GM23338 (cell line): ENCODE measurements at regions not wholly inside any gene's neighbourhood (a gene's known extent, or its start where the extent isn't known, plus 50 kb on each side); places are given as distances from the start of the nearest gene placed in this dataset.

ENCODE experiments used
- ATAC-seq: fragments of 200-7000 bp; cut with Tn5 transposase; 3 replicates; pipeline ENCODE4 v1.9.1; 2020
- DNase-seq: peaks from one replicate; pipeline ENCODE4 v3.0.0-alpha.2; 2015; ENCODE audit warnings: low spot score
- H2AFZ ChIP-seq: fragments of 200-600 bp; sonication (generic); 2 replicates; pipeline ENCODE4 v1.8.0; 2016; ENCODE audit warnings: antibody characterized with exemption, mild to moderate bottlenecking, moderate library complexity
- H3F3A ChIP-seq: fragments of 200-600 bp; sonication (generic); replicated peaks from 2 replicates; pipeline ENCODE4 v1.8.0; 2017; ENCODE audit warnings: antibody characterized with exemption, mixed run types, low read depth
- H3K27ac ChIP-seq: fragments of 200-600 bp; sonication (generic); 2 replicates; pipeline ENCODE4 v1.6.1; 2016; ENCODE audit warnings: low read depth
- H3K27me3 ChIP-seq: fragments of 200-600 bp; sonication (generic); 2 replicates; pipeline ENCODE4 v1.8.0; 2016; ENCODE audit warnings: mild to moderate bottlenecking, mixed run types, moderate library complexity; ENCODE audit not compliant: insufficient read depth
- H3K36me3 ChIP-seq: fragments of 200-600 bp; sonication (generic); 2 replicates; pipeline ENCODE4 v1.8.0; 2016; ENCODE audit warnings: mild to moderate bottlenecking; ENCODE audit not compliant: insufficient read depth
- H3K4me1 ChIP-seq: fragments of 200-600 bp; sonication (generic); 2 replicates; pipeline ENCODE4 v1.8.0; 2016; ENCODE audit warnings: mild to moderate bottlenecking, moderate library complexity; ENCODE audit not compliant: insufficient read depth
- H3K4me2 ChIP-seq: fragments of 200-600 bp; sonication (generic); 2 replicates; pipeline ENCODE4 v1.7.1; 2017; ENCODE audit warnings: mixed run types
- H3K4me3 ChIP-seq: fragments of 200-600 bp; sonication (generic); 2 replicates; pipeline ENCODE4 v1.6.1; 2016; ENCODE audit warnings: mixed run types
- H3K79me2 ChIP-seq: fragments of 200-600 bp; sonication (generic); replicated peaks from 2 replicates; pipeline ENCODE4 v1.8.0; 2017; ENCODE audit warnings: mild to moderate bottlenecking; ENCODE audit not compliant: insufficient read depth
- H3K9me2 ChIP-seq: fragments of 200-600 bp; sonication (generic); 2 replicates; pipeline ENCODE4 v1.8.0; 2017; ENCODE audit not compliant: insufficient read depth
- H4K20me1 ChIP-seq: fragments of 200-600 bp; sonication (generic); replicated peaks from 2 replicates; pipeline ENCODE4 v1.8.0; 2017; ENCODE audit warnings: mild to moderate bottlenecking; ENCODE audit not compliant: insufficient read depth
- H3K27ac Mint-ChIP-seq: 2 replicates; pipeline ENCODE4 v1.8.0; 2020; ENCODE audit warnings: inconsistent platforms, mild to moderate bottlenecking, moderate library complexity, mixed read lengths
- H3K27me3 Mint-ChIP-seq: 3 replicates; pipeline ENCODE4 v1.8.0; 2022; ENCODE audit warnings: low read depth, mild to moderate bottlenecking, moderate library complexity, mixed read lengths, inconsistent platforms; ENCODE audit not compliant: insufficient read depth, poor library complexity
- H3K36me3 Mint-ChIP-seq: 3 replicates; pipeline ENCODE4 v1.8.0; 2021; ENCODE audit warnings: low read depth, mild to moderate bottlenecking, inconsistent platforms, moderate library complexity, mixed read lengths
- H3K4me1 Mint-ChIP-seq: 3 replicates; pipeline ENCODE4 v1.8.0; 2020; ENCODE audit warnings: mild to moderate bottlenecking, inconsistent platforms, mixed read lengths
- H3K4me3 Mint-ChIP-seq: 3 replicates; pipeline ENCODE4 v1.8.0; 2021; ENCODE audit warnings: moderate library complexity, mild to moderate bottlenecking, inconsistent platforms, mixed read lengths
- H3K9me3 Mint-ChIP-seq: 3 replicates; pipeline ENCODE4 v1.8.0; 2020; ENCODE audit warnings: moderate library complexity, mild to moderate bottlenecking, inconsistent platforms, mixed read lengths
- EZH2 ChIP-seq: fragments of 200-600 bp; sonication (generic); IDR thresholded peaks from one replicate; pipeline ENCODE4 v1.8.0; 2017; ENCODE audit warnings: antibody characterized with exemption, mild to moderate bottlenecking, low read depth; ENCODE audit not compliant: unreplicated experiment
- EZH2phosphoT487 ChIP-seq: fragments of 200-600 bp; sonication (generic); IDR thresholded peaks from one replicate; pipeline ENCODE4 v1.8.1; 2018; ENCODE audit warnings: antibody characterized with exemption; ENCODE audit not compliant: unreplicated experiment
- JUNB ChIP-seq: IDR thresholded peaks from one replicate; pipeline ENCODE4 v1.6.1; 2016; ENCODE audit warnings: antibody characterized with exemption; ENCODE audit not compliant: unreplicated experiment
- NANOG ChIP-seq: IDR thresholded peaks from 2 replicates; pipeline ENCODE4 v1.6.1; 2016; ENCODE audit warnings: antibody characterized with exemption, borderline replicate concordance
- STAT1 ChIP-seq: IDR thresholded peaks from one replicate; pipeline ENCODE4 v1.6.1; 2016; ENCODE audit warnings: antibody characterized with exemption; ENCODE audit not compliant: unreplicated experiment
- ZNF114 ChIP-seq: fragments of 250-450 bp; sonication (Bioruptor Pico); IDR thresholded peaks from 2 replicates; pipeline ENCODE4 v1.5.0; 2020; ENCODE audit warnings: mild to moderate bottlenecking, moderate library complexity
- ZNF331 ChIP-seq: fragments of 250-450 bp; sonication (Bioruptor Pico); IDR thresholded peaks from 2 replicates; pipeline ENCODE4 v1.5.0; 2020; ENCODE audit warnings: low read depth, mild to moderate bottlenecking, moderate library complexity
- TF ChIP-seq, protein P1 (sequence below): IDR thresholded peaks from one replicate; pipeline ENCODE4 v1.6.1; 2018; ENCODE audit warnings: antibody characterized with exemption; ENCODE audit not compliant: unreplicated experiment
- TF ChIP-seq, protein P2 (sequence below), 2 experiments: fragments of 200-600 bp in 1 of 2; sonication (generic) in 1 of 2; conservative IDR thresholded peaks; 2 replicates each; pipeline versions ENCODE4 v1.5.1 to v1.6.1; 2016 to 2017; ENCODE audit warnings: antibody characterized with exemption in 2 of 2, low read depth in 2 of 2, mild to moderate bottlenecking in 2 of 2, moderate library complexity in 1 of 2
- TF ChIP-seq, protein P3 (sequence below): fragments of 250-450 bp; sonication (Bioruptor Pico); IDR thresholded peaks from 2 replicates; pipeline ENCODE4 v1.5.0; 2020; ENCODE audit warnings: mild to moderate bottlenecking, moderate library complexity

DNA sequence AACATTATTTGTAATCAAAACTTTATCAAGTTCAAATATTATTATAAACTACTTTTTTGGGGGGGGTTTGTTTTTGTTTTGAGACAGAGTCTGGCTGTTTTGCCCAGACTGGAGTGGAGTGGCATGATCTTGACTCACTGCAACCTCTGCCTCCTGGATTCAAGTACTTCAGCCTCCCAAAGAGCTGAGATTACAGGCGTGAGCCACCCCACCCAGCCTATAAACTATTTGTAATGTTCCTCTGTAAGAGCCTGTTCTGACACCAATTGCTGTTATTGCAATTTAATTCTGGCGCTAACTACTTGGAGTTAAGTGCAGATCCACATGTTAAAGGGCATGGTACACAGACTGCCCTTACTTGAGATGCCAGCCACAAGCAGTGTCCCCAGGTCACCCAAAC lies 478.1 kb upstream of the NRP1 start (continued):
- TF ChIP-seq, protein P1, sequence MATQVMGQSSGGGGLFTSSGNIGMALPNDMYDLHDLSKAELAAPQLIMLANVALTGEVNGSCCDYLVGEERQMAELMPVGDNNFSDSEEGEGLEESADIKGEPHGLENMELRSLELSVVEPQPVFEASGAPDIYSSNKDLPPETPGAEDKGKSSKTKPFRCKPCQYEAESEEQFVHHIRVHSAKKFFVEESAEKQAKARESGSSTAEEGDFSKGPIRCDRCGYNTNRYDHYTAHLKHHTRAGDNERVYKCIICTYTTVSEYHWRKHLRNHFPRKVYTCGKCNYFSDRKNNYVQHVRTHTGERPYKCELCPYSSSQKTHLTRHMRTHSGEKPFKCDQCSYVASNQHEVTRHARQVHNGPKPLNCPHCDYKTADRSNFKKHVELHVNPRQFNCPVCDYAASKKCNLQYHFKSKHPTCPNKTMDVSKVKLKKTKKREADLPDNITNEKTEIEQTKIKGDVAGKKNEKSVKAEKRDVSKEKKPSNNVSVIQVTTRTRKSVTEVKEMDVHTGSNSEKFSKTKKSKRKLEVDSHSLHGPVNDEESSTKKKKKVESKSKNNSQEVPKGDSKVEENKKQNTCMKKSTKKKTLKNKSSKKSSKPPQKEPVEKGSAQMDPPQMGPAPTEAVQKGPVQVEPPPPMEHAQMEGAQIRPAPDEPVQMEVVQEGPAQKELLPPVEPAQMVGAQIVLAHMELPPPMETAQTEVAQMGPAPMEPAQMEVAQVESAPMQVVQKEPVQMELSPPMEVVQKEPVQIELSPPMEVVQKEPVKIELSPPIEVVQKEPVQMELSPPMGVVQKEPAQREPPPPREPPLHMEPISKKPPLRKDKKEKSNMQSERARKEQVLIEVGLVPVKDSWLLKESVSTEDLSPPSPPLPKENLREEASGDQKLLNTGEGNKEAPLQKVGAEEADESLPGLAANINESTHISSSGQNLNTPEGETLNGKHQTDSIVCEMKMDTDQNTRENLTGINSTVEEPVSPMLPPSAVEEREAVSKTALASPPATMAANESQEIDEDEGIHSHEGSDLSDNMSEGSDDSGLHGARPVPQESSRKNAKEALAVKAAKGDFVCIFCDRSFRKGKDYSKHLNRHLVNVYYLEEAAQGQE, result no peak
- TF ChIP-seq, protein P2, sequence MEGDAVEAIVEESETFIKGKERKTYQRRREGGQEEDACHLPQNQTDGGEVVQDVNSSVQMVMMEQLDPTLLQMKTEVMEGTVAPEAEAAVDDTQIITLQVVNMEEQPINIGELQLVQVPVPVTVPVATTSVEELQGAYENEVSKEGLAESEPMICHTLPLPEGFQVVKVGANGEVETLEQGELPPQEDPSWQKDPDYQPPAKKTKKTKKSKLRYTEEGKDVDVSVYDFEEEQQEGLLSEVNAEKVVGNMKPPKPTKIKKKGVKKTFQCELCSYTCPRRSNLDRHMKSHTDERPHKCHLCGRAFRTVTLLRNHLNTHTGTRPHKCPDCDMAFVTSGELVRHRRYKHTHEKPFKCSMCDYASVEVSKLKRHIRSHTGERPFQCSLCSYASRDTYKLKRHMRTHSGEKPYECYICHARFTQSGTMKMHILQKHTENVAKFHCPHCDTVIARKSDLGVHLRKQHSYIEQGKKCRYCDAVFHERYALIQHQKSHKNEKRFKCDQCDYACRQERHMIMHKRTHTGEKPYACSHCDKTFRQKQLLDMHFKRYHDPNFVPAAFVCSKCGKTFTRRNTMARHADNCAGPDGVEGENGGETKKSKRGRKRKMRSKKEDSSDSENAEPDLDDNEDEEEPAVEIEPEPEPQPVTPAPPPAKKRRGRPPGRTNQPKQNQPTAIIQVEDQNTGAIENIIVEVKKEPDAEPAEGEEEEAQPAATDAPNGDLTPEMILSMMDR (conservative IDR thresholded peaks at IDR 0.05; ENCODE audit: low read depth in 2 of 2), result no peak
- TF ChIP-seq JUNB (no peak), ZNF114 (CRISPR knock-in tag) (no peak), EZH2 (no peak), EZH2phosphoT487 (no peak), NANOG (no peak), STAT1 (no peak)

DNA sequence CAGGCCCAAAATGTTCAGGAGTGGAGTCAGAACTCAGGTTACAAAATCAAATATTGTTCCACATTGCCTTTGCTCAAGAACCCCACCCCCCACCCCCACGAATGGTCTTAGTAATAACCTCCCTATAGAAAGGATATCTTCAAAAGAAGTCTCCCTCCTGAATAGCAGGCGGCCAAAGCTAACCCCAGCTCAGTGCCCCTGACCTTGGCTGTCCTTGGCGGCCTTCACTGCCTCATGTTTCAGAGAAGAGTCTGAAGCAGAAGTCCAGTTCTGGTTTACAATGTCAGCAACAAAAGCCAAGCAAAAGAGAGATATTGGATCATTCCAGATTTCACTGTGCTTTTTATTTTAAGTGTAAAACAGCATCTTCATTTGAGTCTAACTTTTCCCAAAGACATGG lies 476.5 kb upstream of the NRP1 start:
- peaks cover 11% of the 10 kb centered on the region; the same call in 1 of the 2 replicates for H3K9me2 ChIP-seq
- no peak for ATAC-seq
- peaks cover 13% of the 10 kb centered on the region; the same call in 2 of the 3 replicates for H3K36me3 Mint-ChIP-seq
- peaks cover 11% of the 10 kb centered on the region; the same call in 1 of the 2 replicates for H3K4me1 ChIP-seq
- no peak overlapping the region for H3K27ac ChIP-seq
- H3K4me1 Mint-ChIP-seq, result peaks cover 19% of the 10 kb centered on the region; the same call in 2 of the 3 replicates
- no peak for DNase-seq
- H3K36me3 ChIP-seq, result no peaks in the 10 kb centered on the region
- no peaks in the 10 kb centered on the region for H4K20me1 ChIP-seq
- no peak overlapping the region for H3K4me3 ChIP-seq
- H3K9me3 Mint-ChIP-seq, result peaks cover 15% of the 10 kb centered on the region
- H3K27me3 Mint-ChIP-seq, result peaks cover 2% of the 10 kb centered on the region
- H3K27ac Mint-ChIP-seq, result no peak overlapping the region
- no peak overlapping the region for H3K4me3 Mint-ChIP-seq
- no peak overlapping the region for H3K4me2 ChIP-seq
- no peaks in the 10 kb centered on the region for H3K79me2 ChIP-seq
- no peaks in the 10 kb centered on the region for H3F3A ChIP-seq
- H2AFZ ChIP-seq, result no peak overlapping the region
- no peaks in the 10 kb centered on the region for H3K27me3 ChIP-seq
- TF ChIP-seq EZH2phosphoT487, result no peak
- no peak for TF ChIP-seq EZH2
- TF ChIP-seq ZNF331 (CRISPR knock-in tag), result no peak
- TF ChIP-seq, protein P3, sequence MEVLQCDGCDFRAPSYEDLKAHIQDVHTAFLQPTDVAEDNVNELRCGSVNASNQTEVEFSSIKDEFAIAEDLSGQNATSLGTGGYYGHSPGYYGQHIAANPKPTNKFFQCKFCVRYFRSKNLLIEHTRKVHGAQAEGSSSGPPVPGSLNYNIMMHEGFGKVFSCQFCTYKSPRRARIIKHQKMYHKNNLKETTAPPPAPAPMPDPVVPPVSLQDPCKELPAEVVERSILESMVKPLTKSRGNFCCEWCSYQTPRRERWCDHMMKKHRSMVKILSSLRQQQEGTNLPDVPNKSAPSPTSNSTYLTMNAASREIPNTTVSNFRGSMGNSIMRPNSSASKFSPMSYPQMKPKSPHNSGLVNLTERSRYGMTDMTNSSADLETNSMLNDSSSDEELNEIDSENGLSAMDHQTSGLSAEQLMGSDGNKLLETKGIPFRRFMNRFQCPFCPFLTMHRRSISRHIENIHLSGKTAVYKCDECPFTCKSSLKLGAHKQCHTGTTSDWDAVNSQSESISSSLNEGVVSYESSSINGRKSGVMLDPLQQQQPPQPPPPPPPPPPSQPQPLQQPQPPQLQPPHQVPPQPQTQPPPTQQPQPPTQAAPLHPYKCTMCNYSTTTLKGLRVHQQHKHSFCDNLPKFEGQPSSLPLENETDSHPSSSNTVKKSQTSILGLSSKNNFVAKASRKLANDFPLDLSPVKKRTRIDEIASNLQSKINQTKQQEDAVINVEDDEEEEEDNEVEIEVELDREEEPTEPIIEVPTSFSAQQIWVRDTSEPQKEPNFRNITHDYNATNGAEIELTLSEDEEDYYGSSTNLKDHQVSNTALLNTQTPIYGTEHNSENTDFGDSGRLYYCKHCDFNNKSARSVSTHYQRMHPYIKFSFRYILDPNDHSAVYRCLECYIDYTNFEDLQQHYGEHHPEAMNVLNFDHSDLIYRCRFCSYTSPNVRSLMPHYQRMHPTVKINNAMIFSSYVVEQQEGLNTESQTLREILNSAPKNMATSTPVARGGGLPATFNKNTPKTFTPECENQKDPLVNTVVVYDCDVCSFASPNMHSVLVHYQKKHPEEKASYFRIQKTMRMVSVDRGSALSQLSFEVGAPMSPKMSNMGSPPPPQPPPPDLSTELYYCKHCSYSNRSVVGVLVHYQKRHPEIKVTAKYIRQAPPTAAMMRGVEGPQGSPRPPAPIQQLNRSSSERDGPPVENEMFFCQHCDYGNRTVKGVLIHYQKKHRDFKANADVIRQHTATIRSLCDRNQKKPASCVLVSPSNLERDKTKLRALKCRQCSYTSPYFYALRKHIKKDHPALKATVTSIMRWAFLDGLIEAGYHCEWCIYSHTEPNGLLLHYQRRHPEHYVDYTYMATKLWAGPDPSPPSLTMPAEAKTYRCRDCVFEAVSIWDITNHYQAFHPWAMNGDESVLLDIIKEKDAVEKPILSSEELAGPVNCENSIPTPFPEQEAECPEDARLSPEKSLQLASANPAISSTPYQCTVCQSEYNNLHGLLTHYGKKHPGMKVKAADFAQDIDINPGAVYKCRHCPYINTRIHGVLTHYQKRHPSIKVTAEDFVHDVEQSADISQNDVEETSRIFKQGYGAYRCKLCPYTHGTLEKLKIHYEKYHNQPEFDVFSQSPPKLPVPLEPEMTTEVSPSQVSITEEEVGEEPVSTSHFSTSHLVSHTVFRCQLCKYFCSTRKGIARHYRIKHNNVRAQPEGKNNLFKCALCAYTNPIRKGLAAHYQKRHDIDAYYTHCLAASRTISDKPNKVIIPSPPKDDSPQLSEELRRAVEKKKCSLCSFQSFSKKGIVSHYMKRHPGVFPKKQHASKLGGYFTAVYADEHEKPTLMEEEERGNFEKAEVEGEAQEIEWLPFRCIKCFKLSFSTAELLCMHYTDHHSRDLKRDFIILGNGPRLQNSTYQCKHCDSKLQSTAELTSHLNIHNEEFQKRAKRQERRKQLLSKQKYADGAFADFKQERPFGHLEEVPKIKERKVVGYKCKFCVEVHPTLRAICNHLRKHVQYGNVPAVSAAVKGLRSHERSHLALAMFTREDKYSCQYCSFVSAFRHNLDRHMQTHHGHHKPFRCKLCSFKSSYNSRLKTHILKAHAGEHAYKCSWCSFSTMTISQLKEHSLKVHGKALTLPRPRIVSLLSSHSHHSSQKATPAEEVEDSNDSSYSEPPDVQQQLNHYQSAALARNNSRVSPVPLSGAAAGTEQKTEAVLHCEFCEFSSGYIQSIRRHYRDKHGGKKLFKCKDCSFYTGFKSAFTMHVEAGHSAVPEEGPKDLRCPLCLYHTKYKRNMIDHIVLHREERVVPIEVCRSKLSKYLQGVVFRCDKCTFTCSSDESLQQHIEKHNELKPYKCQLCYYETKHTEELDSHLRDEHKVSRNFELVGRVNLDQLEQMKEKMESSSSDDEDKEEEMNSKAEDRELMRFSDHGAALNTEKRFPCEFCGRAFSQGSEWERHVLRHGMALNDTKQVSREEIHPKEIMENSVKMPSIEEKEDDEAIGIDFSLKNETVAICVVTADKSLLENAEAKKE, result no peak
- TF ChIP-seq ZNF114 (CRISPR knock-in tag), result no peak
- TF ChIP-seq, protein P1, result no peak
